HL-60 (cell line): ENCODE measurements at regions not wholly inside any gene's neighbourhood (a gene's known extent, or its start where the extent isn't known, plus 50 kb on each side); places are given as distances from the start of the nearest gene placed in this dataset.
A peak's percentile ranks its signal among the peaks of the same experiment; 100 is the strongest.

Source experiments
- CTCF ChIP-seq: IDR thresholded peaks from one replicate; pipeline ENCODE4 v1.5.1; 2011; ENCODE audit warnings: low read length, control low read depth, inconsistent platforms; ENCODE audit not compliant: insufficient read depth
- GABPA ChIP-seq: IDR thresholded peaks from 2 replicates; pipeline ENCODE4 v1.6.1; 2012; ENCODE audit warnings: low read depth
- POLR2AphosphoS5 ChIP-seq: IDR thresholded peaks from 2 replicates; pipeline ENCODE4 v1.6.1; 2012; ENCODE audit warnings: low read depth
- REST ChIP-seq: IDR thresholded peaks from 2 replicates; pipeline ENCODE4 v1.6.1; 2012; ENCODE audit warnings: low read depth; ENCODE audit not compliant: insufficient replicate concordance
- SPI1 ChIP-seq: IDR thresholded peaks from 2 replicates; pipeline ENCODE4 v1.6.1; 2012; ENCODE audit warnings: low read depth, mild to moderate bottlenecking, borderline replicate concordance

GRCh38 chr17:34865716-34866115 is 95.5 kb downstream of the CCT6B start:
- TF ChIP-seq CTCF (no peak), GABPA (no peak), POLR2AphosphoS5 (peak; percentile 90), REST (no peak), SPI1 (no peak)
